ENCODE measurements at regions not wholly inside any gene's neighbourhood (a gene's known extent, or its start where the extent isn't known, plus 50 kb on each side); places are given as distances from the start of the nearest gene placed in this dataset.
A peak's percentile ranks its signal among the peaks of the same experiment; 100 is the strongest.

- no peak overlapping the region for H3K27ac ChIP-seq
- no peaks in the 10 kb centered on the region for H3K36me3 ChIP-seq
- 69 to 84% (median 75%) methylated on average over 6 of the region's 6 CpGs for WGBS, 5 donors
- intact Hi-C loops (cut with DNase I; ENCODE audit: low total_unique reads): loop anchor here (10.0 kb wide), 1 partner anchor 86 kb away; no protein-coding TSS in a partner anchor
- TF ChIP-seq EP300 (IDR thresholded peaks at IDR 0.05): no peak
- no peak for TF ChIP-seq CTCF (IDR thresholded peaks at IDR 0.05)
- no peak for TF ChIP-seq POLR2A (IDR thresholded peaks at IDR 0.05)
- no peak for TF ChIP-seq POLR2AphosphoS5 (IDR thresholded peaks at IDR 0.05)
- H3K4me1 ChIP-seq: peaks cover 0 to 4% (median 0%) of the 10 kb centered on the region in 4 donors
- no peak overlapping the region for H3K4me3 ChIP-seq
- H3K27me3 ChIP-seq: peaks cover 0 to 39% (median 0%) of the 10 kb centered on the region in 3 donors
- DNase-seq: peak in 1 of 2 donors; percentile 53
- H3K9me3 ChIP-seq: no peaks in the 10 kb centered on the region
These were observed 77.6 kb downstream of the PCDH1 start for GRCh38 chr5:141800617-141801016.

- Histone ChIP-seq H3K4me3 (no peak overlapping the region), H3K9me3 (no peaks in the 10 kb centered on the region), H3K27me3 (peaks cover 0 to 29% (median 0%) of the 10 kb centered on the region in 3 donors), H3K27ac (no peak overlapping the region), H3K4me1 (peaks cover 0 to 4% (median 0%) of the 10 kb centered on the region in 4 donors), H3K36me3 (no peaks in the 10 kb centered on the region)
- intact Hi-C loops (cut with DNase I; ENCODE audit: low total_unique reads): loop anchor here (10.0 kb wide), 1 partner anchor 85 kb away; no protein-coding TSS in a partner anchor
- no peak for DNase-seq
- 21 to 54% (median 43%) methylated on average over 7 of the region's 7 CpGs for WGBS, 5 donors
- TF ChIP-seq POLR2AphosphoS5 (IDR thresholded peaks at IDR 0.05): no peak
- TF ChIP-seq EP300 (IDR thresholded peaks at IDR 0.05): no peak
- no peak for TF ChIP-seq POLR2A (IDR thresholded peaks at IDR 0.05)
- TF ChIP-seq CTCF (IDR thresholded peaks at IDR 0.05): no peak
These were observed 78.6 kb downstream of the PCDH1 start for GRCh38 chr5:141799507-141800167.

- Histone ChIP-seq H3K36me3 (no peaks in the 10 kb centered on the region), H3K27ac (no peak overlapping the region), H3K4me1 (peaks cover 0 to 4% (median 0%) of the 10 kb centered on the region in 4 donors), H3K9me3 (no peaks in the 10 kb centered on the region), H3K27me3 (peaks cover 0 to 10% (median 0%) of the 10 kb centered on the region in 3 donors), H3K4me3 (no peak overlapping the region)
- no peak for TF ChIP-seq EP300 (IDR thresholded peaks at IDR 0.05)
- TF ChIP-seq CTCF (IDR thresholded peaks at IDR 0.05): no peak
- TF ChIP-seq POLR2AphosphoS5 (IDR thresholded peaks at IDR 0.05): no peak
- TF ChIP-seq POLR2A (IDR thresholded peaks at IDR 0.05): no peak
- DNase-seq: no peak
- intact Hi-C loops (cut with DNase I; ENCODE audit: low total_unique reads): no loop called here
- 0 to 53% (median 0%) methylated on average over 1 of the region's 1 CpG for WGBS, 5 donors
These were observed 80.8 kb downstream of the PCDH1 start for GRCh38 chr5:141797425-141797824.

GRCh38 chr5:141795421-141795820, 82.8 kb downstream of the PCDH1 start:
- H3K4me1 ChIP-seq: peaks cover 0 to 4% (median 0%) of the 10 kb centered on the region in 4 donors
- H3K4me3 ChIP-seq: no peak overlapping the region
- H3K36me3 ChIP-seq: no peaks in the 10 kb centered on the region
- peaks cover 0 to 1% (median 0%) of the 10 kb centered on the region in 3 donors for H3K27me3 ChIP-seq
- no peak overlapping the region for H3K27ac ChIP-seq
- intact Hi-C loops (cut with DNase I; ENCODE audit: low total_unique reads): no loop called here
- H3K9me3 ChIP-seq: no peaks in the 10 kb centered on the region
- 65 to 90% (median 87%) methylated on average over 5 of the region's 5 CpGs for WGBS, 5 donors
- DNase-seq: no peak
- TF ChIP-seq EP300 (IDR thresholded peaks at IDR 0.05) (no peak), CTCF (IDR thresholded peaks at IDR 0.05) (no peak), POLR2A (IDR thresholded peaks at IDR 0.05) (no peak)
